Ureter (tissue), 1 donor: ENCODE measurements at regions not wholly inside any gene's neighbourhood (a gene's known extent, or its start where the extent isn't known, plus 50 kb on each side); places are given as distances from the start of the nearest gene placed in this dataset.

ENCODE experiments used
- DNase-seq: peaks from one replicate; pipeline ENCODE4 v3.0.0-alpha.2; 2020; ENCODE audit warnings: low spot score
- donor health status: DM: yes; HTN: yes; CAD: no.

- no peak for DNase-seq
These were observed 125.1 kb upstream of the FGGY start for GRCh38 chr1:59171788-59172187.

- DNase-seq: no peak
These were observed 124.2 kb upstream of the FGGY start for GRCh38 chr1:59172693-59173092.

GRCh38 chr1:59173721-59174120 lies 123.2 kb upstream of the FGGY start:
- DNase-seq: no peak

GRCh38 chr1:59176471-59176870 lies 120.4 kb upstream of the FGGY start:
- DNase-seq: no peak

GRCh38 chr1:59177756-59178155 lies 119.1 kb upstream of the FGGY start:
- DNase-seq: no peak

GRCh38 chr1:59178339-59179187 lies 118.3 kb upstream of the FGGY start:
- DNase-seq: peak; percentile 48

- DNase-seq: no peak
These were observed 117.2 kb upstream of the FGGY start for GRCh38 chr1:59179673-59180072.

GRCh38 chr1:59180735-59181134 lies 116.2 kb upstream of the FGGY start:
- no peak for DNase-seq

GRCh38 chr1:59183749-59184317 lies 113.1 kb upstream of the FGGY start:
- DNase-seq: no peak

- no peak for DNase-seq
These were observed 112.5 kb upstream of the FGGY start for GRCh38 chr1:59184365-59184905.

- DNase-seq: no peak
These were observed 111.6 kb upstream of the FGGY start for GRCh38 chr1:59185163-59185860.

GRCh38 chr1:59186656-59187055 lies 110.2 kb upstream of the FGGY start:
- no peak for DNase-seq

- no peak for DNase-seq
These were observed 108.3 kb upstream of the FGGY start for GRCh38 chr1:59188413-59189213.

- DNase-seq: no peak
These were observed 103.3 kb upstream of the FGGY start for GRCh38 chr1:59193443-59194093.

GRCh38 chr1:59194621-59195020 lies 102.3 kb upstream of the FGGY start:
- DNase-seq: no peak

GRCh38 chr1:59195151-59195550 lies 101.7 kb upstream of the FGGY start:
- DNase-seq: no peak

GRCh38 chr1:59198564-59198963 lies 98.3 kb upstream of the FGGY start:
- DNase-seq: no peak

GRCh38 chr1:59199147-59199546 lies 97.7 kb upstream of the FGGY start:
- DNase-seq: no peak

- no peak for DNase-seq
These were observed 97.0 kb upstream of the FGGY start for GRCh38 chr1:59199719-59200376.

- no peak for DNase-seq
These were observed 95.6 kb upstream of the FGGY start for GRCh38 chr1:59201341-59201740.

GRCh38 chr1:59202455-59202854 lies 94.4 kb upstream of the FGGY start:
- DNase-seq: no peak
